IMR-90 (cell line): ENCODE measurements at regions not wholly inside any gene's neighbourhood (a gene's known extent, or its start where the extent isn't known, plus 50 kb on each side); places are given as distances from the start of the nearest gene placed in this dataset.

Experiments
- ATAC-seq: fragments of 200-7000 bp; cut with Tn5 transposase; 2 replicates; pipeline ENCODE4 v1.9.1; 2020; ENCODE audit warnings: low read depth, mild to moderate bottlenecking, moderate library complexity
- BruUV-seq: library from RNA; stranded (reverse); fragments of 400-500 nt; replicated peaks from 2 replicates; lab custom pipeline; 2021; lab: Mats Ljungman, UMichigan
- CTCF ChIA-PET: fragments of 300-600 bp; formaldehyde crosslinking; extraction: SDS; loops from one replicate; lab custom pipeline; 2021; ENCODE audit warnings: antibody characterized with exemption; lab: Yijun Ruan, JAX
- POLR2A ChIA-PET: fragments of 300-600 bp; sonication (Branson Sonifier 250); formaldehyde crosslinking; loops from one replicate; lab custom pipeline; 2022; ENCODE audit warnings: antibody characterized with exemption; ENCODE audit not compliant: unreplicated experiment; lab: Charles Lee
- DNase-seq: peaks from one replicate; pipeline ENCODE4 v3.0.0; 2013
- H2AFZ ChIP-seq: replicated peaks from 2 replicates; pipeline ENCODE3; 2013; ENCODE audit warnings: low read length, mild to moderate bottlenecking; ENCODE audit not compliant: poor library complexity
- H2AK5ac ChIP-seq: 2 replicates; pipeline ENCODE4 v1.6.1; 2013; ENCODE audit warnings: low read depth, low read length, inconsistent platforms
- H2AK9ac ChIP-seq: replicated peaks from 2 replicates; pipeline ENCODE3; 2013; ENCODE audit warnings: mild to moderate bottlenecking, low read depth, low read length, moderate library complexity; ENCODE audit not compliant: poor library complexity
- H2BK120ac ChIP-seq: 2 replicates; pipeline ENCODE4 v1.6.1; 2013; ENCODE audit warnings: low read depth, low read length, inconsistent platforms
- H2BK15ac ChIP-seq: 3 replicates; pipeline ENCODE4 v1.6.1; 2013; ENCODE audit warnings: low read depth, low read length, inconsistent platforms
- H2BK20ac ChIP-seq: 2 replicates; pipeline ENCODE4 v1.6.1; 2013; ENCODE audit warnings: low read depth, mild to moderate bottlenecking, inconsistent platforms, low read length, moderate library complexity
- H2BK5ac ChIP-seq: 2 replicates; pipeline ENCODE4 v1.6.1; 2013; ENCODE audit warnings: mild to moderate bottlenecking, low read depth, low read length, inconsistent platforms; ENCODE audit not compliant: poor library complexity, severe bottlenecking
- H3K14ac ChIP-seq: replicated peaks from 2 replicates; pipeline ENCODE4 v1.6.1; 2013; ENCODE audit warnings: low read depth, low read length, inconsistent platforms
- H3K18ac ChIP-seq: 2 replicates; pipeline ENCODE4 v1.6.1; 2013; ENCODE audit warnings: low read depth, low read length, control low read depth
- H3K23ac ChIP-seq: 2 replicates; pipeline ENCODE4 v1.6.1; 2013; ENCODE audit warnings: low read depth, low read length, inconsistent platforms
- H3K27ac ChIP-seq: 2 replicates; pipeline ENCODE4 v1.5.1; 2013; ENCODE audit warnings: mild to moderate bottlenecking, control low read depth, low read length; ENCODE audit not compliant: insufficient read depth
- H3K27me3 ChIP-seq: 2 replicates; pipeline ENCODE4 v1.6.1; 2013; ENCODE audit warnings: low read length; ENCODE audit not compliant: control insufficient read depth, insufficient read depth
- H3K36me3 ChIP-seq: 2 replicates; pipeline ENCODE4 v1.6.1; 2013; ENCODE audit warnings: low read length, mixed read lengths; ENCODE audit not compliant: control insufficient read depth, insufficient read depth
- H3K4ac ChIP-seq: 2 replicates; pipeline ENCODE4 v1.6.1; 2013; ENCODE audit warnings: low read depth, low read length, inconsistent platforms
- H3K4me1 ChIP-seq: 2 replicates; pipeline ENCODE4 v1.6.1; 2013; ENCODE audit warnings: low read length, mixed read lengths; ENCODE audit not compliant: control insufficient read depth, insufficient read depth
- H3K4me2 ChIP-seq: 2 replicates; pipeline ENCODE4 v1.6.1; 2013; ENCODE audit warnings: low read depth, mild to moderate bottlenecking, control low read depth, low read length, moderate library complexity
- H3K4me3 ChIP-seq: 2 replicates; pipeline ENCODE4 v1.5.1; 2013; ENCODE audit warnings: low read depth, mild to moderate bottlenecking, control low read depth, low read length, moderate library complexity; ENCODE audit not compliant: insufficient read depth
- H3K56ac ChIP-seq: 2 replicates; pipeline ENCODE4 v1.6.1; 2013; ENCODE audit warnings: low read length, inconsistent platforms; ENCODE audit not compliant: insufficient read depth; ENCODE audit errors: extremely low read depth
- H3K79me1 ChIP-seq, 2 experiments: 2 replicates each; pipeline ENCODE4 v1.6.1; 2013; ENCODE audit warnings: low read length in 2 of 2, inconsistent platforms in 1 of 2, low read depth in 1 of 2
- H3K9ac ChIP-seq: 2 replicates; pipeline ENCODE4 v1.6.1; 2013; ENCODE audit warnings: low read depth, low read length, control low read depth
- H3K9me1 ChIP-seq: 2 replicates; pipeline ENCODE4 v1.6.1; 2013; ENCODE audit warnings: low read length, inconsistent platforms; ENCODE audit not compliant: insufficient read depth
- H3K9me3 ChIP-seq: 2 replicates; pipeline ENCODE4 v1.6.1; 2013; ENCODE audit warnings: low read length; ENCODE audit not compliant: control insufficient read depth, insufficient read depth
- H4K20me1 ChIP-seq: 2 replicates; pipeline ENCODE4 v1.6.1; 2013; ENCODE audit warnings: low read length, inconsistent platforms; ENCODE audit not compliant: insufficient read depth
- H4K5ac ChIP-seq: 2 replicates; pipeline ENCODE4 v1.6.1; 2013; ENCODE audit warnings: mild to moderate bottlenecking, low read depth, low read length, control low read depth
- H4K8ac ChIP-seq, 2 experiments: 2 replicates each; pipeline ENCODE4 v1.6.1; 2013; ENCODE audit warnings: low read depth in 2 of 2, low read length in 2 of 2, control low read depth in 1 of 2, inconsistent platforms in 1 of 2
- H4K91ac ChIP-seq: 2 replicates; pipeline ENCODE4 v1.6.1; 2013; ENCODE audit warnings: low read depth, low read length, inconsistent platforms; ENCODE audit not compliant: insufficient read depth
- ELK1 ChIP-seq: fragments of 150-350 bp; IDR thresholded peaks from 2 replicates; pipeline ENCODE4 v1.6.1; 2016; ENCODE audit warnings: low read depth, mild to moderate bottlenecking, low read length, moderate library complexity, borderline replicate concordance
- RFX5 ChIP-seq: IDR thresholded peaks from 2 replicates; pipeline ENCODE4 v1.8.0; 2012; ENCODE audit warnings: low read depth, mild to moderate bottlenecking, low read length, moderate library complexity
- WGBS, 2 experiments: methylation state at CpG; one replicate each; pipeline versions ENCODE4 v1.1.5 to v1.1.7; 2013; ENCODE audit warnings: missing lambda C conversion rate in 2 of 2; ENCODE audit not compliant: insufficient read length in 1 of 2; ENCODE audit errors: extremely low coverage in 2 of 2; 5-methylcytosine and 5-hydroxymethylcytosine counted together
- dilution Hi-C: fragments of 300-500 bp; cut with HindIII; formaldehyde crosslinking; loops from one replicate; pipeline ENCODE4 v1.14.3; 2018; ENCODE audit warnings: low sequenced_read_pairs; ENCODE audit not compliant: unreplicated experiment
- in situ Hi-C: fragments of 300-500 bp; cut with MboI; formaldehyde crosslinking; loops from 3 replicates; pipeline ENCODE4 v1.14.3; 2019; ENCODE audit warnings: low sequenced_read_pairs, inconsistent platforms, mixed read lengths
- intact Hi-C: fragments of 100-400 bp; cut with micrococcal nuclease; formaldehyde crosslinking; loops from 2 replicates; pipeline ENCODE4 v1.10.0; 2022

- TF ChIP-seq ELK1 (no peak), RFX5 (no peak)
- Histone ChIP-seq H3K4me1 (no peaks in the 10 kb centered on the region), H2BK120ac (no peak overlapping the region), H3K9ac (no peak overlapping the region), H3K23ac (no peak overlapping the region), H4K20me1 (no peaks in the 10 kb centered on the region), H3K27me3 (no peaks in the 10 kb centered on the region), H2BK20ac (no peak overlapping the region), H3K9me3 (peaks cover 6% of the 10 kb centered on the region; the same call in 1 of the 2 replicates), H3K4ac (no peak overlapping the region), H2AK5ac (no peak overlapping the region), H2AFZ (no peak overlapping the region), H3K27ac (no peak overlapping the region), H3K4me2 (no peak overlapping the region), H3K9me1 (no peaks in the 10 kb centered on the region), H4K8ac (no peak overlapping the region), H2BK15ac (no peak overlapping the region), H3K14ac (no peak overlapping the region), H3K36me3 (no peaks in the 10 kb centered on the region), H4K91ac (no peak overlapping the region), H3K79me1 (no peaks in the 10 kb centered on the region), H2AK9ac (no peak overlapping the region), H3K4me3 (no peak overlapping the region), H4K5ac (no peak overlapping the region), H3K18ac (no peak overlapping the region), H3K56ac (no peak overlapping the region), H2BK5ac (no peak overlapping the region)
- dilution Hi-C loops (no loop called here), intact Hi-C loops (no loop called here), in situ Hi-C loops (no loop called here)
- no CpG with 5 or more reads among the region's 2 CpGs for WGBS, 2 experiments
- ChIA-PET POLR2A (no interaction called here), CTCF (no interaction called here)
- DNase-seq (no peak), ATAC-seq (no peak)
- BruUV-seq, result no TSS peak
Observed at GRCh38 chrX:3455796-3456195, 109.3 kb upstream of the MXRA5 start.
